ENCODE measurements at regions not wholly inside any gene's neighbourhood (a gene's known extent, or its start where the extent isn't known, plus 50 kb on each side); places are given as distances from the start of the nearest gene placed in this dataset.
"Not testable (repeated sequence)": the region's sequence is repeated elsewhere in the genome, so short reads cannot be mapped to it uniquely, and the experiment has no call there.

- TF ChIP-seq CTCF, POLR2A (IDR thresholded peaks at IDR 0.05): not testable (repeated sequence)
These were observed 117.7 kb downstream of the UNC93B1 start for GRCh38 chr11:67886207-67886606.

All from esophagus squamous epithelium (tissue), 4 donors.